GM03348 (cell line): ENCODE measurements at regions not wholly inside any gene's neighbourhood (a gene's known extent, or its start where the extent isn't known, plus 50 kb on each side); places are given as distances from the start of the nearest gene placed in this dataset.

Source experiments
- DNase-seq: peaks from one replicate; pipeline ENCODE4 v3.0.0; 2012; ENCODE audit warnings: low spot score

DNA sequence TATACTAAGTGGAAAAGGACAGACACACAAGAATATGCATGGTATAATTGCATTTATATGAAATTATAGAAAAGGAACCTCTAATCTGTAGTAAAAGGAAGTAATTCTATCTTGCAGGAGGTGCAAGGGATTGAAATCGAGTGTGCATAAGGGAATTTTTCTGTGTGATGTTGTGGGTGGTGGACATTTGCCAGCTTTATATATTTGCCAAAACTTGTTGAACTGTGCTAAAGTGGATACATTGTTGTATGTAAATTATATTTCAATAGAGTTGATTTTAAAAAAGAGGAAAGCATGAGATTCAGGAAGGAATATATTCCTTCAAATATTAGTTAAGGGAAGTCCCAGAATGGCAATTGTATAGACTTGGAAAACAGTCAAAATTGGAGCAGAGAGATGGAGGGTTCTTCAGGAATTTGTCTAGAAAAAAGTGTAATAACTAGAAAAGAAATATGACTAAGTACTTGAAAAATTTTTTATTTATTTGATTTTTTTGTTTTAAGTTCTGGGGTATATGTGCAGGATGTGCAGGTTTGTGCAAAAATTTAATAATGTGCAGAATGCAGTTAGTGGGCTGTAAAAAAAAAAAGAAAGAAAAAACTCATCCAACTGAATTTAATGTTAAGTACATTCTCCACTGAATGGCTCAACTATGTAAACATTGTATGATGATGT is 96.1 kb downstream of the ARL4A start:
- no peak for DNase-seq

DNA sequence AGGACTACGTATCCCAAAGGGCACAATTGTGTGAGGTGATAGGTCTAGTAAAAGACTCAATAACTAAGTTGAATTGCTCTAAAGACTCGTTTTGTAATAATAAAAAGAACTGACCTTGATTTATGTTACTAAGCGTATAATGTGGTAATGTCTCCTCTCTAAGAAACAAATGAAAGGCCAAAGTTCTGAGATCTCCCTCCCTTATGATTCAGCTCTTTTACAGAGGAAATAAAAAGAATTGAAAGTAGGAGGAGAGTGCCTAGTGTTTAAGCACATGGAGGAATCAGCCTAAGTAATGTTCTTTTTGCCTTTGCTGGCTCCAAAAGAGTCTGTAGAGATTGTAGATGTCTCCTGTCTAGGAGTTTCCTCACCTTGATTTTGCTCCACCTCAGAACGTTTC is 98.0 kb downstream of the ARL4A start:
- no peak for DNase-seq

DNA sequence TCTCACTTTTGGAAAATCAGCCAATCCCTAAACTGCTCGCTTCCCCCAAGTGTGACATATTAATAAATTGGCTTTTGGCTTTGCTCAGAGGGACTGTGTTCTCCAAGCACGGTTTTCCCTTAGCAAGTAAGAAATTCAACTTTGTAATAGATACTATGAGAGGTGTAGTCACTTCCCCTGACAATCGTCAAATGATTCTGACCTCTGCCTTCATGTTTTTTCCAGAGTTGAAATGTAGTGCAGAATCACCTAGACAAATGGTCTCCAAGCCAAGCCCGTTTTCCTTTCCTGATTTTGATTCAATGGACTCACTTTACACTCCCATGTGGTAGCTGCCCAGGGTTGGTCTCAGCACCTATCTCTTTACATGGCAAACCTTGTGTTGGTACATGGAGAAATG is 99.1 kb downstream of the ARL4A start:
- DNase-seq: no peak

- no peak for DNase-seq
These were observed 100.7 kb downstream of the ARL4A start for GRCh38 chr7:12788171-12788570.

DNA sequence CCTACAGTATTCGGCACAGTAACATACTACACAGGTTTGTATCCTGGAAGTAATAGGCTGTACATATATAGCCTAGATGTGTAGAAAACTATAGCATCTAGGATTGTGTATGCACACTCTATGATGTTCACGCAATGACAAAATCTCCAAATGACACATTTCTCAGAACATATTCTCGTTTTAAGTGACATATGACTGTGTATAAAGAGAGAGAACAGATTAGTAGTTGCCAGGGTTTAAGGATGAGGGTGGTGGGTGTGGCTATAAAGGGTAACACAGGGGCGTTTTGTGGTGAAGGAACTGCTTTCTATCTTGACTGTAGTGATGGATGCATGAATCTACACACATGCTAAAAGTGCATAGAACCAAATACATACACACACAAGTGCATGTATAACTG is 101.2 kb downstream of the ARL4A start:
- no peak for DNase-seq

GRCh38 chr7:12794722-12795302 is 107.4 kb downstream of the ARL4A start:
- no peak for DNase-seq

DNA sequence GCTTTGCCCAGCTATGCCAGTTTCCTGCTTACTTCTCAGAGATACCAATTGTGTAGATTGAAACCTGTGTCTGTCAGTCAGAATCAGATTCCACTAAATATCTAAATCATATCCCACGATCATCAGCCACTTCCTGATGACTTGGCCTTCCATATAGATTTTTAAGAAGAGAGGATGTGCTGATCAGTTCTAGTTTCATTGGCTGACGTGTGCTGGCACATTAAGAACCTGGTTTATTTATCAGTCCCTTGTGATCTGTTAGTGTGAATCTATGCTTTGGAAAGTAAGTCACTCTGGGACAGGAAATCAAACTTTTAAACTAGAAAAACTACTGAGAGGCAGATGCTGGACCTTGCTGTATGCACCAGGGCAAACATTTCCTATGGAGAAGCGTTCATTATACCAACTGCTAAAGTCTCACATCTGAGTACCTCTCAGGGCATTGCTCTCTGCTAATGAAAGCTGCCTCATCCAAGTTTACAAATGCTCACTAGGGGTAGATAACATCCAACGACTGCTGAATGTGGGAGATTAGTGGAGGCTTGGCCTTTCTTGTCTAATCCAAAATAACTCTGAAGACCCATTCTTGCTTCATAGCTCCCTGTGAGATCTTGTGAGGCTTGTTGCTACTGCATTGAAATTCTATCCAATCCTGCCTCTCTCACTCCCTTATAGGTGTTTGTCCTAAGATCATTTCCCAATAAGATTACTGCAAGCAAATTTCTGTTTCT is 109.1 kb downstream of the ARL4A start:
- DNase-seq: no peak

DNA sequence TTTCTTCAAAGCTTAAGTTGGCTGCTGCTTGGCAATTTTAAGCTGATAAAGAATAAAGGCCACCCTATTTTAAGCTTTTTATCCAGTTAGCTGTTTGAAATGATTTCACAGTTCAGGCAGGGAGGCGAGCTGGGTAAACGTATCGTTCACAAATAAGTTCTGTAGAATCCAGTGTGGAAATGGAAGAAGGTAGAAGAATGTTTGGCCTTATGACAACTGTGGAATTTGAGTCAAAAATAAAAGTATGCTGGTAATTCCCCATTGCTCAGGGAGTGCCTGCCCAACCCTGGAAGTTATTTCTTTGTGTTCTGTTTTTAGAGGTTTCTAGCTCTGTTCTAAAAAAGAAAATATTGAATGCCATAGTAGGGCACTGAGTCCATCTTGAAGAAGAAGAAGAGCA is 113.1 kb downstream of the ARL4A start:
- no peak for DNase-seq

DNA sequence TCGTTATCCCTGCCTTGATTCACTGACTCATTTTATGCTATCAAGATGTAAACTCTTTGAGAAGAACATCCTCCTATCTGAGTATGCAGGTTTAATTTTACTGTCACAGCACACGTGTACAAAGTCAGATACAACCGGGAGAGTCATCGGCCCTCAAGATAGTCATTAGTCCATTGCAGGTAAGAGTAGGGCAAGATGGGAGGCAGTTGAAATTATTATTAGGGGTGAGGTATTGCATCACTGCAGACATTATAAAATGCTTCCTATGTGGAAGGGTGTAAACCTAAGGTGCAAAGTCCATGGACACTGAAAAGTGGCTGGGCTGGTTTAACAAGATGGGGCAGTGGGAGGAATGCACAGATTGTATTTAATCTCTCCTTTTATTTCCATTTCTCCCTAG is 113.7 kb downstream of the ARL4A start:
- no peak for DNase-seq

DNA sequence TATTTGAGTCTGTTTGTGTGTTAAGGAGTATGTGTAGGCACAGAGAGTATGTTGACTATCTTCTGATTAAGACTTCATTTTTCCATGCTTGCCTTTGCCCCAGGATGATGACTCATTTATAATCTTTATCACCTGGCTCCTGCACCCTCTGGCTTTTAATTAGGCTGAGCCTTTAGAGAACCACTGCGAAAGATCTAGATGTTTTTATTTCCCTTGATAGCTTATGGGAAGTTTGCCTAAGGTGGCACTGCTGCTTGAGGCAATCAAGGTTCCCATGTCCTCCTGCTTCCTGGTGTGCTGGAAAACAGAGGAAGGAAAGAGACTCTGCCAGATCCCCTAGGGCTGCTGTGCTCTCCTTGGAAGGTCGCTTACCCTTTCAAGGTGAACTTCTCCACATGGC is 114.6 kb downstream of the ARL4A start:
- DNase-seq: no peak

GRCh38 chr7:12803542-12803941 is 116.1 kb downstream of the ARL4A start:
- DNase-seq: no peak

GRCh38 chr7:12805518-12805928 is 118.1 kb downstream of the ARL4A start:
- no peak for DNase-seq

- DNase-seq: no peak
These were observed 118.5 kb downstream of the ARL4A start for GRCh38 chr7:12805957-12806356.

- no peak for DNase-seq
These were observed 122.0 kb downstream of the ARL4A start for GRCh38 chr7:12809476-12809875.

GRCh38 chr7:12812111-12812510 is 124.7 kb downstream of the ARL4A start:
- DNase-seq: no peak

GRCh38 chr7:12814107-12814506 is 126.7 kb downstream of the ARL4A start:
- DNase-seq: no peak

GRCh38 chr7:12814828-12815227 is 127.4 kb downstream of the ARL4A start:
- no peak for DNase-seq

- DNase-seq: no peak
These were observed 128.0 kb downstream of the ARL4A start for GRCh38 chr7:12815426-12815825.

DNA sequence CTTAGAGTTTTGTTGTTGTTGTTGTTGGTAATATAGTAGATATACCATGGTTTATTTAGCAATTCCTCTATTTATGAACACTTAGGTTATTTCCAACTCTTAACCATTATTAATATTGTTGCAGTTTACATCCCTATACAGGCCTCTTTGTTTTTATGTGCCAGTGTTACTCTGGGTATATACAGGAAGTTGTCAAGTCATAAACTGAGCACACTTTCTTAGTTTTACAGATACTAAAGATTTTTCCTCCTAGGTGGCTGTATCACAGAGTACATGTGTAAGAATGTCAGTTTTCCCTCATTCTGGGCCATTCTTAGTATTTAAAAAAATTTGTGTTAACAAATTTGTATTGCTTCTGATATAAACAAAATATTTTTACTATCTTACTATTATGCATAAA is 128.4 kb downstream of the ARL4A start:
- no peak for DNase-seq

DNA sequence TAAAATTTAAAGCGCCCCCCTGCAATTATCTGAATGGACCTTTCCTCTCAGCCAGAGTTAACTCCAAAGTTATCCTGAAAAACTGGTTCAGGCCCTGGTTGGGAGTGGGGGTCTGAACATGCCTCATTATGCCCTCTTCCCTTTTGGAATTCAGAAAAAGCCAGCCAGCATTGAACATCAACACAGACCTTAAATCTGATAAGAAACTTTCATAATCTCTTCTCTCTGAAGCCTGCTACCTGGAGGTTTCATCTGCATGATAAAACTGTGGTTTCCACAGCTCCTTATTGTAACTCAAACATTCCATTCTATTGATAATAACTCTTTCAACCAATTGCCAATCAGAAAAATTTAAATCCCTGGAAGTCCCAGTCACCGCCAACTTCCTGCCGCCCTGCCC is 133.3 kb downstream of the ARL4A start:
- DNase-seq: no peak

- no peak for DNase-seq
These were observed 134.3 kb downstream of the ARL4A start for GRCh38 chr7:12821746-12822145.

- no peak for DNase-seq
These were observed 138.6 kb downstream of the ARL4A start for GRCh38 chr7:12826079-12826478.

- no peak for DNase-seq
These were observed 139.9 kb downstream of the ARL4A start for GRCh38 chr7:12827219-12827821.
